ENCODE measurements at regions not wholly inside any gene's neighbourhood (a gene's known extent, or its start where the extent isn't known, plus 50 kb on each side); places are given as distances from the start of the nearest gene placed in this dataset.

DNA sequence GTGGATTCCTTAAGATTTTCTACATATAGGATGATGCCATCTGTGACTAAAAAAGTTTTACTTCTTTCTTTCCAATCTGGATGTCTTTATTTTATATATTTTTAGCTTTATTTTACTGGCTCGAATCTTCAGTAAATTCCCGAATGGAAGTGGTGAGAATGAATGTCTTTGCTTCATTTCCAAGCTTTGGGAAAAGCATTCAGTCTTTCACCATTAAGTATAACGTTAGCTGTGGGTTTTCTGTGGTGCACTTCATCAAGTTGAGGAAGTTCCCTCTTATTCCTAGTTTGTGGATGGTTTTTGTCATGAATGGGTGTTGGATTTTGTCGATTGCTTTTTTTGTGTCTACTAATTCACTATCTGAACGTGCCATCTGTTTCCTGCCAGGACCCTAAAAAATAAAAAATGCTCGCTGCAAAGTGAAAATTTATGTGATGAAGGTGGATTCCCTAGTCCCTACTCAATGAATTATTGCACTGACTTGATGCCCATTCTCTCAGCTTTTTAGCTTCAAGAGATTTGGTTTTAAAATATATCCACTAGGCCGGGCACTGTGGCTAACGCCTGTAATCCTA lies 90.2 kb upstream of the CARD11 start:
- TF ChIP-seq, protein P1, sequence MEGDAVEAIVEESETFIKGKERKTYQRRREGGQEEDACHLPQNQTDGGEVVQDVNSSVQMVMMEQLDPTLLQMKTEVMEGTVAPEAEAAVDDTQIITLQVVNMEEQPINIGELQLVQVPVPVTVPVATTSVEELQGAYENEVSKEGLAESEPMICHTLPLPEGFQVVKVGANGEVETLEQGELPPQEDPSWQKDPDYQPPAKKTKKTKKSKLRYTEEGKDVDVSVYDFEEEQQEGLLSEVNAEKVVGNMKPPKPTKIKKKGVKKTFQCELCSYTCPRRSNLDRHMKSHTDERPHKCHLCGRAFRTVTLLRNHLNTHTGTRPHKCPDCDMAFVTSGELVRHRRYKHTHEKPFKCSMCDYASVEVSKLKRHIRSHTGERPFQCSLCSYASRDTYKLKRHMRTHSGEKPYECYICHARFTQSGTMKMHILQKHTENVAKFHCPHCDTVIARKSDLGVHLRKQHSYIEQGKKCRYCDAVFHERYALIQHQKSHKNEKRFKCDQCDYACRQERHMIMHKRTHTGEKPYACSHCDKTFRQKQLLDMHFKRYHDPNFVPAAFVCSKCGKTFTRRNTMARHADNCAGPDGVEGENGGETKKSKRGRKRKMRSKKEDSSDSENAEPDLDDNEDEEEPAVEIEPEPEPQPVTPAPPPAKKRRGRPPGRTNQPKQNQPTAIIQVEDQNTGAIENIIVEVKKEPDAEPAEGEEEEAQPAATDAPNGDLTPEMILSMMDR (IDR thresholded peaks at IDR 0.05; ENCODE audit: insufficient read depth, low read depth, low read length), result no peak
- no peak for TF ChIP-seq EZH2 (IDR thresholded peaks at IDR 0.05; ENCODE audit: insufficient read depth, low read length)

All from astrocyte (in vitro differentiated cells and primary cell).